Dedifferentiated amniotic fluid mesenchymal stem cell (primary cell): ENCODE measurements at regions not wholly inside any gene's neighbourhood (a gene's known extent, or its start where the extent isn't known, plus 50 kb on each side); places are given as distances from the start of the nearest gene placed in this dataset.
A peak's percentile ranks its signal among the peaks of the same experiment; 100 is the strongest.
"Not testable (repeated sequence)": the region's sequence is repeated elsewhere in the genome, so short reads cannot be mapped to it uniquely, and the experiment has no call there.

ENCODE experiments used
- DNase-seq: peaks from one replicate; pipeline ENCODE4 v3.0.0-alpha.2; 2016; ENCODE audit errors: extremely low spot score

DNA sequence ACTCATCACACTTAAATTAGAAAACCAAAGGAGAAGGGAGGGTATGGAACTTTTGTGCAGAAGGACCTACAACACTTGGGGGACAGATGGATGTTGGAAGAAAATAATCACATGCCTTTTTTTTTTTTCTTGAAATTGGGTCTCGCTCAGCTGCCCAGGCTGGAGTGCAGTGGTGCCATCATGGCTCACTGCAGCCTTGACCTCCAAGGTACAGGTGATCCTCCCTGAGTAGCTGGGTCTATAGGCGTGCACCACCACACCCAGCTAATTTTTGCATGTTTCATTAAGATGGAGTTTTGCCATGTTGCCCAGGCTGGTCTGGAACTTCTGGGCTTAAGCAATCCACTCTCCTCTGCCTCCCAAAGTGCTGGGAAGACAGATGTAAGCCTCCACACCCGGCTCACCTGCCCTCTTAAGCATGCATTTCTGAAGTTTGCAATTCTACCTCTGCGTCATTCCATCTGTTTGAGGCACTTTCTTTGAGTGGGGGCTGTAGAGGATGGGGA, 370.8 kb upstream of the JARID2 start:
- DNase-seq = no peak

DNA sequence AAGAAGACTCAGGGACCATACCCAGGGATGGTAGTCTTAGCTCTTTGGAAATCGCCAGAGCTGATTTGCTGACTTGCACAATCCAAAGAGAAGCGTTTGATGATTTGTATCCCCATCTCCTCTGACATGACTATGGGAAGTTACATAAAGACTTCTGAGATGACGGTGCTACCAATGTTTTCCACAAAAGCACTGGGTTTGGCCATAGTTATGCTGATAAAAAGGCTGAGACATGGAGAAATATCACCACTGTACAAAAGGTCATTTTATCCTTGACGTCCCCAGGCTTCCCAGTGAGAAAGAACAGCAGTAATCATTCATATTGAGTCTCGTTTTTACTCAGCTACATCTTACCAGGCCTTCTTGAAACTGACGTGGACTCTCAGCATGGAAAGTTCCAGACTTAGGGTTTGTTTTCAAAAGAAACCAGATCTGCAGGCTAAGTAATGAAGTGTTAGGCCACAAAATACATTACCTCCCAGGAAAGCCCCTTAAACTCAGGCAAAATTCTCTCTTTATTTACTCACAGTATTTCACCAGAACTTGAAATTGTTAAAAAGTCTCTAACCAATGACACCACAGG, 370.3 kb upstream of the JARID2 start:
- no peak for DNase-seq

DNA sequence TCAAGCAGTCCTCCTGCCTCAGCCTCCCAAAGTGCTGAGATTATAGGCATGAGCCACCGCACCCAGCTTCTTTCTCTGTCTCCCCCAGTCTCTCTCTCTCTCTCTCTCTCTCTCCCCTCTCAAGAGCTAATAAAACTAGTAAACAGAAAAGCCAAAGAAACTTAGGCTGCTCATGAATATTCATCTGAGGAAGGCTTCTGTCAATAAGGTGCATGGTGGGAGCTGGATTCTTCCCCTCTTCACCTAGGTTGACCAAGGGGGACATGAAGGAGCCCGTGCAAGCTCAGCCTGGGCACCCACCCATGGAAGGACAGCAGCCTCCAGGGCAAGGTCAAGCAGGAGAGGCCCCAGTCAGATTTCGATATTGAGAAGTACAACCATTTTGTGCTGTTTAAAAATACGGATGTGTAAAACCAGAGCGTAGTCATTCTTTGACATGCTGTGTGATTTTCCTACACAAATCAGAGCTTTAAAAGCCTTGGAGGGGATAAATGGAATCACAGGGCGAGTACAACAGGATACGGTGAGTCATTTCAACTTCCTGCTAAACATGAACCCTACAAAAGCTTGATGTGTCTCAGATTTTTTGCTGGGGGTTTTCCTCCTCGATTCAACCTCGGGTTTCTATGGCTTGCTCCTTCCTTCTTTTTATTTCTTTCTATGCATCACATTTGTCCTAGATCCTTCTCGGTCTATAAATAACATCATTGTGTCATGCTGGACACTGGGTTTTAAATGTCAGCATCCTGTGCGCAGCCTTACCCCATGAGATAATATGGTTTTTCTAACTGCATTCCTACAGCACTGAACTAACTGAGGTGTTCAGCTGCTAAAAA, 368.9 kb upstream of the JARID2 start:
- peak; percentile 24 for DNase-seq

DNA sequence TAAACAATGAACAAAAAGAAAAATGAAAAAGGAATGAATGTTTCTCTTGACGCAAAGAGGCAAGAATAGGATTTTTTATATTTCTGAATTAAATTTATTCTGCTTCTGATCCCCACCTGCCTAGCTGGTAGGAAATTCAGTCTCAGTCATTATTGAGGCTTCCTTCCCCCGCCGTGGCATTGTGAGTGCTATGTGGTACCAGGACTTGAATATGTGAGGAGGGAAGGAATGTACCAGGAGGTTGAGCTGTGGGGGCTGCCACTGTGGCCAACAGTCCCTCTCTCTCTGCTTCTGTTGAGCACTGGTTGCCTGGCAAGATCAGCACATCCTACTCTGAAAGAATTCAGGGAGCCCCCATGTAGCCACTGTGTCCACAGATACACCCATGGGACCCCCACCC, 368.1 kb upstream of the JARID2 start:
- DNase-seq = no peak

DNA sequence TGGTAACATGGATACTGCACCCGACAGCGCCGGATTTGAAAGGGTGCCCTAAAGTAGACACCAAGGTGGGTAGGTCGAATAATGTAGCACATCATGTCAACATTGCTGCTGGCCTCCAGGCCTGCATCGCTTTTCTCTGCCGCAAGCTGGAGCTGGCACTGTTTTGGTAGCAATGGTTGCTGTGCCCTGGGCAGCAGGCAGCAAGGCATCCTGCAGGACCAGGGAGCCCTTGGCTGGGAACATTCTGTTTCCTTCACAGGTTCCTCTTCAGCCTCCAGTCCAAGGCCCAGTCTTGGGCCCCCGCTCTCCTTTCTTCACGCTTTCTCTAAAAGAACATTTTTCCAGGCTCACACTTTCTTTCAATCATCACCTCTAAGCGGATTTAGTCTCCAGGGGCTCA, 365.8 kb upstream of the JARID2 start:
- no peak for DNase-seq

DNA sequence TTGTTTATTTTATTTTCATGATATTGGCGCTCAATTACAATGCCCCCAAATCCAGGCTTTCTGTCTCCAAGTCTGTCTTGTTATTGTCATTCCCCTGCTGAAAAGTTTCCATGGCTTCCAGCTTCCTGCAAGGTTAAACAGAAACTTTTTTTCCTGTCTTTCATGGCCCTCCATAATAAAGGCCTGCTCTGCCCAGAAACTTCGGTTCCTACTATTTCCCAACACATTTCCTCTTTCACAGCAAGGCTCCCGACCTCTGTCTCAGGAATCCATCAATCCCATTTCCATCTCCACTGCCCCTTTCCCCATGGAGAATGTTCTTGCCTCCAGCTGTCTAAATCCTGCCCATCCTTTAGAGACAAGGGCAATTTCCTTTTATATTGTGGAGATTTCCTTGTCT, 365.2 kb upstream of the JARID2 start:
- no peak for DNase-seq

DNA sequence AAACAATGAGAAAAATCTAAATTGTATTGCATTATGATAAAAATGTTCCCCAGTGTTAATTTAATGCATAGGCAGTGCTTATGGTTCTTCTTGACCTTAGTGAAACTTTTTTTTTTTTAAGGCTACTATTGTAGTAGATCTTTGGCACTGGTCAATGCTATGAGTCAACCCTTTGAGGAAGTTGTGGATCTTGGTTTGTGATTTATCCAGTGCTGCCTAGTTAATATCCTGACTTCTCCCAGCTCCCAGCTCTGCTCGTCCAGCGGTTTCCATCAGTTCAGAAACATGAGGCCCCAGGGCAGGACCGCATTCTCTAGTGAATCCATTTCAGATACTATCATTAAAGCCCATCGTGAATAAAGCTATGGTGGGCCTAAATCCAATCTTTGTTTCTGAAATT, 364.5 kb upstream of the JARID2 start:
- no peak for DNase-seq

DNA sequence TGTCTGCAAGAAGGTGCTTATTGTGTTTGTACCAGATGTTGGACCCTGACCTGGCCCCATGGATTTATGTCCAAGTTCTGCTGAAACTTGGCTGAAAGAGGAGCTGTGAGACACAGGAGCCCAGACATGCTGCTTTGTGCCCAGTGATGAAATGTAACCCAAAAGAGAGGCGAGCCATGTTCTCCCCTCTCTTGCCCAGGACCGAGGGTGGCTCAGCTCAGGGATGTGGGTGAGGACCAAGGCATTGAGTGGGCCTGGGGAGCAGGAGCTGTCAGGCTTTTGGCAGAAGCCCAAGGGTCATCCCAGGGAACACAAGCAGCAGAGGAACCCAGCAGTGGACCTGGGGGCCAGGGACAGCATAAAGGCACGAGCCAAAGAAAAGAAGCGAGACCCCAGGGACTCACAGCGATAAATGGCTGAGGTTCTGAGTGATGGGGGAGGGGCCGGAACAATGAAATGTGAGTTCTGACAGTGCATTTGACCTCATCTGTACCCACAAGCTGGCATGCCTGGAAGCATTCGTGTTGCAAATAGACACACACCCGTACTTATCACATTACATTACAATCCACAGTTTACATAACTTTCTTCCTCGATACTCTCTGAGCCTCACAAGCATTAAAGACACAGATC, 363.4 kb upstream of the JARID2 start:
- no peak for DNase-seq

DNA sequence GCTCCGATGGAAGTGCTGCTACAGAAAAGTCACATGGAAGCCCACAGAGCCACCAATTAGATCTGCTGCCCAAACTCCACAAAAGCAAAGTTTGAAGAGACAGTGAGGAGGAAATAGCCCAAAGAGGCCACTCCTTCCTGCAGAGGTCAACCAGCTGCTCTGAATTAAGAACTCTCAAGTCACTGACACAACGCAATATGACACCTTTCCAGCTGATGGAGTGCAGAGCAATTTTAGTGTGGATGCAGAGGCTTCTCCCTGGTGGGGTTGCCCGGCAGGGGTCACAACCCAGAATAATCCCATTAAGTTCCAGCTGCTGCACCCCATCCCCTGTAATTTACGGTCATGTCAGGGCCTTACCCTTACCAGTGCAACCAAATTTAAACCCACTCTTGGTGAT, 361.9 kb upstream of the JARID2 start:
- peak; percentile 43 for DNase-seq

DNA sequence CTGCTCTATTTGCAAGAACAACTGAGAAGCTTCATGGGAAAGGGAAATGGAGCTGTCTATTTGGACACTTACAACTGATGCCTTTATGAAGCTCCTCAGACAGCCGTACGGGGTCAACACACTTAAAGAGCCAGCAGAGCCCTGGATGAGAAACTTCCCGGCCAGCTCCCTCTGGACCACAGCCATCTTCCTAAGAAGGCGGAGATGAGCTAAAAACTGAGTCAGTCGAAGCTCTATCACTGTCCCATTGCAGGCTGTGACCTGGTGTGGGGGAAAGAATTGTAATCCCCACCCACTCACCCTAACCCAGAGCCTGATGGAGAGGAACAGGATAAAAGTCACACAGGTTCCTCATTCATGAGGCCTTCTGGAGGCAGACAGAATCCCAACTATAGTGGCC, 360.4 kb upstream of the JARID2 start:
- no peak for DNase-seq

DNA sequence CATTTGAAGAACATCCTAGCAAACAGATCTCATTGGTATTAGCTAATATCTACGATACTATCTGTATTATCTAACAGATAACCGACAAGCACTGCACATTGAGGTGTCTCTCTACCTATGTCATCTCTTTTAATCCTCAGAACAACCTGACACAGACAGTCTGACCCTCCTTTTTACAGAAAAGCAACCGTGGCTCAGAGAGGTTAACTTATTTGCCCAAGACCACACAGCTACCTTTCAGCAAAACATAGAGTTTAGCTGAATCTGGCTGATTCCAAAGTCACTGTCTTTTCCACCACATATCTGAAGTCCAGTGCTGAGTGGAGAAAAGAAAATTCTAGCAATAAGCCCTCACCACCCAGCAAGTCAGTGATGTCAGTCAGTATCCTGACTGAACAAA, 358.7 kb upstream of the JARID2 start:
- DNase-seq = no peak

DNA sequence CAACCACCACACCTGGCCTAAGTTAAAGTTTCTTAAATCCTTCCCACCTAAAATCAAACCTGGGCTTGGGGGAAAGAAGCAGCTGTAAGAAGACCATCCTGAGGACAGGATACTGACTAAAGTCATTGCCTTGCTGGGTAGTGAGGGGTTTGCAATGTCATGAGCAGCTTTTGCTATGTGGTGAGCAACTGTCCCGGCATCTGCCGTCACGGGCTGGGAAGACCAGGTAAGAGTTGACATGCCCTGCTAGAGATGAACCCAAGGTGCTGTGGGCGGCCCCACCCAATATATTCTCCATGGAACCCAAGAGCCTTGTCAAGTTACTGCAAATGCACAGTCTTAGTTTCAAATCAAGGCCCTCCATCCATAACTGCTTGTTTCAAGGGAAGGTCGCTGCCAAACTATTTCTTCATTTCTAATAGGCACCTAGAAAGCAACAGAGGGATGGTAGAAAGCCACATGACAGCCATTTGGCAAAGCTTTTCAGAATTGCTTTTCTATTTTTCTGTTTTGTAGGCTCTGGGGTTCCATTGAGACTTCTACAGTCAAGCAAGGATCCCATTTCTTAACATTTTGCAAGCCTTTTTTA, 357.8 kb upstream of the JARID2 start:
- no peak for DNase-seq

DNA sequence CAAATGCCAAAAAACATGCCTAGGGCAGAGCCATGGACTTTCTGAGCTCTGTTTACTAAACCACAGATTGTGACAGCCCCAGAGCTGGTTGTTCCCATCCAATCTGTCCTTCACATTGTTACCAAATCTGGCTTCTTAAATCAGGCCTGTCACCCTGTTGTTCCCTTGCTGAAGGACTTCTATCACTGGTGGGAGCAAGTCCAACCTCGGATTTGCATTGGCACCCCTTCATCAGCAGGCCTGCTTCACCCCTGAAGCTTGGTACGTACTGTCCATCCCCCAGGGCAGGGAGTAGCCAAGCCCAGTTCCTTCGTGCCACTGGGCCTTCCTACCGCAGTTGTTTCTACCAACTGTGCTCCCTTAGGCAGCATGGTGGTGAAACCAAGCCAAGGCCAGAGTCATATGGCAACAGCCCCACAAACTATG, 357.3 kb upstream of the JARID2 start:
- DNase-seq = no peak

DNA sequence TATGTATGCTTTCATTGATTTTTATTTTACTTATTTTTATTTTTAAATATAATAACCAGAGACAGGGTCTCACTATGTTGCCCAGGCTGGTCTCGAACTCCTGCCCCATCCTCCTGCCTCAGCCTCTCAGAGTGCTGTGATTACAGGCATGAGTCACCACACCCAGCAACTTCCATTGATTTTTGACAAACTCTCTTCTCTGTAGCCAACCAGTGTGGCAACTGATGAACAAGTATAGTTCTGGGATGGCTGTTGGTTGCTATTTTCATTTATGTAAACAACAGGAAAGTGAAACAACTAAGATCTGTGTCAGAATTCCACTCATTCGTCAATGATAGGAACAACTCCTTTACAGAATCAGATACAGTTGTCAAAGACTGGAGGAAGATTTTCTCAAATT, 356.7 kb upstream of the JARID2 start:
- no peak for DNase-seq

DNA sequence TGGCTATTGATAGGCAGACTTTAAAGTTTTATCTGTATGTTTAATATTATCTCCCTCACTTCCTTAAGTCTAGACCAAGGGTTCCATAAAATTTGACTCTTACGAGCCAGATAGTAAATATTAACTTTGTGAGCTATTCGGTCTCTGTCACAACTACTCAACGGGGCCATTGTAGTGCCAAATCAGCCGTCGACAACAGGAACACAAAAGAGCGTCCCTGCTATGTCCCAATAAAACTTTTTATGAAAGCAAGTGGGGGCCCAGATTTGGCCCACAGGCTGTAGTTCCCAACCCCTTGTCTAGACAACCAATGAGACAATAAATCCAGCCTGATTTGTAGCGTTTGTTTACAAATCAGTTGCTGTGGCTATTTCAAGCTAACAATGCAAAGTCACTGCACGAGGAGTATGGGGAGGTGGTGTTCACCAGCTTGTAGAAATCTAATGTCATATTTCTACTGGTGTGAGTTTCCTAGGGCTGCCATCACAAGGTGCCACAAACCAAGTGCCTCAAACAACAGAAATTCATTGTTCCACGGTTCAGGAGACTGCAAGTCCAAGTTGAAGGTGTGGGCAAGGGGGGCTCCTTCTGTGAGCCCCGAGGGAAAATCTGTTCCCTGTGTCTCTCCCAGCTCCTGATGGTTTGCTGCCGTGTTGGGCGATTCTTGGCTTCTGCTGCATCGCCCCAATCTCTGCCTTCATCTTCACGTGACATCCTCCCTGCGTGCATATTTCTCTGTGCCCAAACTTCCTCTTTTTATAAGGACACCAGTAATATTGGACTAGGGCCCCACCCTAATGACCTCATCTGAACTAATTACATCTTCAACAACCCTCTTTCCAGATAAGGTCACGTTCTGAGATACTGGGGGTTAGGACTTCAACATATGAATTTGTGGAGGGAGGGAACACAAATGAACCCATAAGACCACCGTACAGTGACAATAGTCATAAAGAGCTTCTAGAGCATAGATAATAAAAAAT, 356.0 kb upstream of the JARID2 start:
- DNase-seq = no peak

DNA sequence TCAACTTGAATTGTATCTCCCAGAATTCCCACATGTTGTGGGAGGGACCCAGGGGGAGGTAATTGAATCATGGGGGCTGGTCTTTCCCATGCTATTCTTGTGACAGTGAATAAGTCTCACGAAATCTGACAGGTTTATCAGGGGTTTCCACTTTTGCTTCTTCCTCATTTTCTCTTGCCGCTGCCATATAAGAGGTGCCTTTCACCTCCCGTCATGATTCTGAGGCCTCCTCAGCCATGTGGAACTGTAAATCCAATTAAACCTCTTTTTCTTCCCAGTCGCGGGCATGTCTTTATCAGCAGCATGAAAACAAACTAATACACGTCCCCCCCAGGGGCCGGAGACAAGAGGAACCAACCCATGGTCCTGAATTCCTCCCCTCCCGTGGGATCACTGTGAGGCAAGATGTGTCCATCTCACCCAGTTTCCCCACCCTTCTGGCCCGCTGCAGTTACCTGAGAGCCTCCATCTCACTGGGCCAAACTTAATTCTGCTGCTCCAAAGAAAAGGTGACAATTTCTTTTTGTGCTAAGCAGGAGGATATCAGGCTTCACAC, 354.0 kb upstream of the JARID2 start:
- DNase-seq = not testable (repeated sequence)

DNA sequence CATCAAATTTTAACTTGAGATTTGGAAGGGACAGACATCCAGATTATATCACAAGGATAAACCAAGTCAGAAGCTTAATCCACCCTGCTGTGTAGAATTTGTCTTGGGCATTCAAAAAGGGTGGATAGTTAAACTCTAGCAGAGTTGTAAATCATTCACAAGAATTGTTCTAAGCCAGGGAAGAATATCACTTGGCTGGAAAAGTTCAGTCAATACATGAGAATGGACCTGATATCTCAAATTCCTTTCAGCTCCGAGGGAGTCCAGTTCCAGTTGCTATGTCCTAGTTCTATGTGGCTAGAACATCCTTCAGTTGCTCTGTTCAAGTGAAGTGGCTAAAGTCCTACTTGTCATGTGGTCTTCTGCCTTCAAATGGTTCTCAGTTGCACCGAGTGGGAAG, 351.8 kb upstream of the JARID2 start:
- no peak for DNase-seq

DNA sequence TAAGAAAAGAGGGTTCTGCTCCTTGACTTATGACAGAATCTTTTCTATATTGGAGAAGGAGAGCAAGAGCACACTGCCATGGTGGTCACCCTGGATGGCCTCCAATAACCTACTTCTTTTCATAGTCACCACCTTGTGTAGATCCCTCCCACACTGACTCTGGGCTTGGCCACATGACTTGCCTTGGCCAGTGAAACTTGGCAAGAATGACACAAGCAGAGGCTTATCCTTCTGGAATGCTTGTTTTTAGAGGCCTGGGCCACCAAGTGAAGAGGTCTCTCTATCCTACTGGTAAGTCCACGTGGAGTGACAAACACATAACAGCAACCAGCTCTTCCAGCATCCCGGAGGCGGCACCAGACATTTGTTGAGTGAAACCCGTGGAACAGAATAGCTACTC, 349.4 kb upstream of the JARID2 start:
- DNase-seq = no peak

DNA sequence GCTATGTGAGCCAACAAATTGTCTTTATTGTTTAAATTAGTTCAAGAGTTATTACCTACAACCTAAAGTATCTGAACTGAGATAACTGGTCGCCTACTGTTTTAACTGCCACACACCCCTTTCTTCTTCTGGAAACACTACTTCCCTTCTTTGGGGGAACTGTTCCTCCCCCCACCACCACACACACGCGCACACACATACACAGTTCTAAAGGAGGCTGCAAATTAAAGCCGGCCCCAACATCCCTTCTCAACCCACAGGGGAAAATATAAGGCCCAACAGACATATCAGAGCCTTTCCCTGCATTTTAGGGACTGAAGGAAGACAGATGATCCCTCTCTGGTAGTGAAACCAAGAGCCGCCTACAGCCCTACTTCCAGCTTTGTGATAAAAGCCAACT, 348.0 kb upstream of the JARID2 start:
- DNase-seq = no peak

DNA sequence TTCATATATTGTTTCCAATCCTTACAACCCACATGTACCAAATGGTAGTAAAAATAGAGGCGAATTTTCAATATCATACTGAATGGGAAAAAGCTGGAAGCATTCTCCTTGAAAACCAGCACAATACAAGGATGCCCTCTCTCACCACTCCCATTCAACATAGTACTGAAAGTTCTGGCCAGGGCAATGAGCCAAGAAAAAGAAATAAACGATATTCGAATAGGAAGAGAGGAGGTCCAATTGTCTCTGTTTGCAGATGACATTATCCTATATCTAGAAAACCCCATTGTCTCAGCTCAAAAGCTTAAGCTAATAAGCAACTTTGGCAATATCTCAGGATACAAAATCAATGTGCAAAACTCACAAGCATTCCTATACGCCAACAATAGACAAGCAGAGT, 346.4 kb upstream of the JARID2 start:
- DNase-seq = not testable (repeated sequence)

DNA sequence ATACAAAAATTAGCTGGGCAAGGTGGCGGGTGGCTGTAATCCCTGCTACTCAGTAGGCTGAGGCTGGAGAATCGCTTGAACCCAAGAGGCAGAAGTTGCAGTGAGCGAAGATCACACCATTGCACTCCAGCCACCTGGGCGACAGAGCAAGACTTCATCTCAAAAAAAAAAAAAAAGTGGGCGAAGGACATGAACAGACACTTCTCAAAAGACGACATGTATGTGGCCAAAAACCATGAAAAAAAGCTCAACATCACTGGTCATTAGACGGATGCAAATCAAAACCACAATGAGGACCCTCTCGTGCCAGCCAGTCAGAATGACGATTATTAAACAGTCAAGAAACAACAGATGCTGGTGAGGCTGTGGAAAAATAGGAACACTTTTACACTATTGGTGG, 344.9 kb upstream of the JARID2 start:
- DNase-seq = no peak
